ENCODE measurements at regions not wholly inside any gene's neighbourhood (a gene's known extent, or its start where the extent isn't known, plus 50 kb on each side); places are given as distances from the start of the nearest gene placed in this dataset.

- DNase-seq = peak; percentile 17
- POLR2A ChIA-PET (ENCODE audit: unreplicated experiment) = no interaction called here
- intact Hi-C loops (cut with micrococcal nuclease) = no loop called here
Observed at GRCh38 chr5:145574889-145575573, 260.1 kb downstream of the PRELID2 start.

More at GRCh38 chr5:145574889-145575573, 260.1 kb downstream of the PRELID2 start:
- H4K8ac ChIP-seq (ENCODE audit: low read depth in 2 of 2, low read length in 2 of 2) = no peak overlapping the region
- no peak overlapping the region for H3K27ac ChIP-seq (ENCODE audit: insufficient read depth, low read length)
- CTCF ChIA-PET = no interaction called here
- no peak overlapping the region for H2AK9ac ChIP-seq (replicated peaks; ENCODE audit: low read depth, low read length, poor library complexity)
- H2AK5ac ChIP-seq (ENCODE audit: low read depth, low read length) = no peak overlapping the region
- H2BK15ac ChIP-seq (ENCODE audit: low read depth, low read length) = no peak overlapping the region
- TF ChIP-seq RAD21 (IDR thresholded peaks at IDR 0.05; ENCODE audit: low read length) (no peak), CEBPB (IDR thresholded peaks at IDR 0.05; ENCODE audit: low read depth, low read length) (no peak), ELK1 (IDR thresholded peaks at IDR 0.05; ENCODE audit: borderline replicate concordance, low read depth, low read length) (no peak), CHD1 (IDR thresholded peaks at IDR 0.05; ENCODE audit: low read depth, low read length) (no peak), RFX5 (IDR thresholded peaks at IDR 0.05; ENCODE audit: low read depth, low read length) (no peak), CTCF (conservative IDR thresholded peaks at IDR 0.05; ENCODE audit: low read depth, low read length) (no peak), MAFK (IDR thresholded peaks at IDR 0.05; ENCODE audit: low read depth, low read length) (no peak), RCOR1 (IDR thresholded peaks at IDR 0.05; ENCODE audit: insufficient replicate concordance, low read length) (no peak), MXI1 (IDR thresholded peaks at IDR 0.05; ENCODE audit: borderline replicate concordance, low read depth, low read length) (no peak), USF2 (IDR thresholded peaks at IDR 0.05; ENCODE audit: low read depth, low read length) (no peak), BHLHE40 (IDR thresholded peaks at IDR 0.05; ENCODE audit: low read depth, low read length) (no peak)
- H4K91ac ChIP-seq (ENCODE audit: insufficient read depth, low read depth, low read length) = no peak overlapping the region
- in situ Hi-C loops (cut with MboI; ENCODE audit: low sequenced_read_pairs) = no loop called here
- no peak overlapping the region for H2BK5ac ChIP-seq (ENCODE audit: low read depth, low read length, poor library complexity, severe bottlenecking)
- no peak overlapping the region for H3K18ac ChIP-seq (ENCODE audit: low read depth, low read length)
- peaks cover 2% of the 10 kb centered on the region; the same call in 1 of the 2 replicates for H3K9me3 ChIP-seq (ENCODE audit: control insufficient read depth, insufficient read depth, low read length)
- no peaks in the 10 kb centered on the region for H3K79me1 ChIP-seq (ENCODE audit: low read depth in 1 of 2, low read length in 2 of 2)
- H2AFZ ChIP-seq (replicated peaks; ENCODE audit: low read length, poor library complexity) = no peak overlapping the region
- H3K56ac ChIP-seq (ENCODE audit: extremely low read depth, insufficient read depth, low read length) = no peak overlapping the region
- no peak overlapping the region for H2BK20ac ChIP-seq (ENCODE audit: low read depth, low read length)
- no peak overlapping the region for H3K9ac ChIP-seq (ENCODE audit: low read depth, low read length)
- H3K4me3 ChIP-seq (ENCODE audit: insufficient read depth, low read depth, low read length) = no peak overlapping the region
- no peaks in the 10 kb centered on the region for H3K27me3 ChIP-seq (ENCODE audit: control insufficient read depth, insufficient read depth, low read length)
- H3K4ac ChIP-seq (ENCODE audit: low read depth, low read length) = no peak overlapping the region
- ATAC-seq (ENCODE audit: low read depth) = no peak
- no peaks in the 10 kb centered on the region for H3K36me3 ChIP-seq (ENCODE audit: control insufficient read depth, insufficient read depth, low read length)
- BruUV-seq (replicated peaks) = no TSS peak
- no peak overlapping the region for H4K5ac ChIP-seq (ENCODE audit: low read depth, low read length)
- no peak overlapping the region for H2BK120ac ChIP-seq (ENCODE audit: low read depth, low read length)
- dilution Hi-C loops (cut with HindIII; ENCODE audit: low sequenced_read_pairs, unreplicated experiment) = no loop called here
- no peak overlapping the region for H3K14ac ChIP-seq (replicated peaks; ENCODE audit: low read depth, low read length)
- WGBS, 2 experiments (ENCODE audit: extremely low coverage in 2 of 2, insufficient read length in 1 of 2) = 33% methylated on average over 1 of the region's 3 CpGs; no CpG with 5 or more reads in 1 of the 2 experiments
- H3K4me1 ChIP-seq (ENCODE audit: control insufficient read depth, insufficient read depth, low read length) = no peaks in the 10 kb centered on the region
- H3K9me1 ChIP-seq (ENCODE audit: insufficient read depth, low read length) = no peaks in the 10 kb centered on the region
- H4K20me1 ChIP-seq (ENCODE audit: insufficient read depth, low read length) = no peaks in the 10 kb centered on the region
- no peak overlapping the region for H3K4me2 ChIP-seq (ENCODE audit: low read depth, low read length)
- H3K23ac ChIP-seq (ENCODE audit: low read depth, low read length) = no peak overlapping the region

All from IMR-90 (cell line).